ENCODE measurements at regions not wholly inside any gene's neighbourhood (a gene's known extent, or its start where the extent isn't known, plus 50 kb on each side); places are given as distances from the start of the nearest gene placed in this dataset.

- WGBS, 2 donors = 94 to 96% methylated on average over 7 of the region's 7 CpGs
- Histone ChIP-seq H3K27me3 (no peaks in the 10 kb centered on the region), H3K36me3 (no peaks in the 10 kb centered on the region), H3K9me3 (no peaks in the 10 kb centered on the region), H3K27ac (no peak overlapping the region), H3K4me1 (no peaks in the 10 kb centered on the region), H3K4me3 (no peak overlapping the region)
- TF ChIP-seq POLR2A (IDR thresholded peaks at IDR 0.05) (no peak), POLR2AphosphoS5 (IDR thresholded peaks at IDR 0.05) (no peak), EP300 (IDR thresholded peaks at IDR 0.05) (no peak)
- TF ChIP-seq, protein P1, sequence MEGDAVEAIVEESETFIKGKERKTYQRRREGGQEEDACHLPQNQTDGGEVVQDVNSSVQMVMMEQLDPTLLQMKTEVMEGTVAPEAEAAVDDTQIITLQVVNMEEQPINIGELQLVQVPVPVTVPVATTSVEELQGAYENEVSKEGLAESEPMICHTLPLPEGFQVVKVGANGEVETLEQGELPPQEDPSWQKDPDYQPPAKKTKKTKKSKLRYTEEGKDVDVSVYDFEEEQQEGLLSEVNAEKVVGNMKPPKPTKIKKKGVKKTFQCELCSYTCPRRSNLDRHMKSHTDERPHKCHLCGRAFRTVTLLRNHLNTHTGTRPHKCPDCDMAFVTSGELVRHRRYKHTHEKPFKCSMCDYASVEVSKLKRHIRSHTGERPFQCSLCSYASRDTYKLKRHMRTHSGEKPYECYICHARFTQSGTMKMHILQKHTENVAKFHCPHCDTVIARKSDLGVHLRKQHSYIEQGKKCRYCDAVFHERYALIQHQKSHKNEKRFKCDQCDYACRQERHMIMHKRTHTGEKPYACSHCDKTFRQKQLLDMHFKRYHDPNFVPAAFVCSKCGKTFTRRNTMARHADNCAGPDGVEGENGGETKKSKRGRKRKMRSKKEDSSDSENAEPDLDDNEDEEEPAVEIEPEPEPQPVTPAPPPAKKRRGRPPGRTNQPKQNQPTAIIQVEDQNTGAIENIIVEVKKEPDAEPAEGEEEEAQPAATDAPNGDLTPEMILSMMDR (IDR thresholded peaks at IDR 0.05) = no peak
- DNase-seq = no peak
- intact Hi-C loops (cut with DNase I) = no loop called here
Measured at GRCh38 chr3:59161048-59161447, 111.2 kb upstream of the CFAP20DC start.

DNA sequence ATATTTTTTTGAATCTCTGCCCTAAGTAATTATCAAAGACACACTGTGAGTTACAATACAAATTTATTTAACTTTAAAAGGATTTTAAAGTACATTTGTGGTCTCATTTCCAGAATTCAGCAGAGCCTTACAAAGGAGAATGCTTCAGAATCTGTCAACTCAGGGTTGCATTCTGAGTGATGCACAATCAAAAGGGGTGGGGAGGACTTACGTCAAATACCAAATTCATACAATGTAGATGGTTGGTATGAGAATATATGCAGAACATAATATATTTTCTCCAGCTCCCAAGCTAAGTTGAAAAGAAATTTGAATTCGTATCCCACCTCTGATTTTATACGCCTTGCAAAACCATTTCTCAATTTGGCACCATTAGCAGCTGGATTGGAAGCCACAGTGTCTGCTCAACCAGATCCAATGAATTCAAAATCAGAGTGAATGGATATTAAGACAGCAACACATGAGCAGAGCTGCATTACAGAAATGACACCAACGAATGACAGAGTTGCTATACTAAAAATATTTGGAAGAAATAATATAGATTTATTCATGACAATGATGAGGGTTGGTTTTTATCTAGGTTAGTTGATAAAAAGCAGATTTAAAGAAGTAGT lies 110.4 kb upstream of the CFAP20DC start:
- TF ChIP-seq, protein P1 (IDR thresholded peaks at IDR 0.05) = no peak
- TF ChIP-seq POLR2AphosphoS5 (IDR thresholded peaks at IDR 0.05) = no peak
- H3K36me3 ChIP-seq = no peaks in the 10 kb centered on the region
- no peak for DNase-seq
- H3K4me3 ChIP-seq = no peak overlapping the region
- no peaks in the 10 kb centered on the region for H3K27me3 ChIP-seq
- intact Hi-C loops (cut with DNase I) = no loop called here
- no peaks in the 10 kb centered on the region for H3K9me3 ChIP-seq
- no peak overlapping the region for H3K27ac ChIP-seq
- WGBS, 2 donors = 92 to 95% methylated on average over 4 of the region's 4 CpGs
- H3K4me1 ChIP-seq = no peaks in the 10 kb centered on the region

DNA sequence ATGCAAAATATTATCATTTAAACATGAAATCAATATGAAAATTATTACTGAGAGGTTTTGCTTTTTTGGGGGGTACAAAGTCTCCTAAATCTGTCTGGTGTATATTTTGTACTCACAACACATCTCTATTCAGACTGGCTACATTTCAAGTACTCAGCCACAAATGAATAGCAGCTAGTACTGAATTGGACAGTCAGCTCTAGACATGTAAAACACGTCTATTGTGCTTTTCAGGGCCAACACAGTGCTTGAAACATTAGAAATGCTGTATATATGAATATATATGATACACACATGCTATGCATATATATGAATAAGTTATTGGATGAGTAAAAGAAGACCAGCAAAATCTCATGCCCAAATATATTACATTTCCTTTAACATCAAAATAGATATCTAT lies 103.8 kb upstream of the CFAP20DC start:
- H3K4me3 ChIP-seq = no peak overlapping the region
- no peaks in the 10 kb centered on the region for H3K4me1 ChIP-seq
- H3K36me3 ChIP-seq = no peaks in the 10 kb centered on the region
- 82 to 86% methylated on average over 1 of the region's 1 CpG for WGBS, 2 donors
- intact Hi-C loops (cut with DNase I) = no loop called here
- no peak for DNase-seq
- TF ChIP-seq POLR2A (IDR thresholded peaks at IDR 0.05) = no peak
- TF ChIP-seq POLR2AphosphoS5 (IDR thresholded peaks at IDR 0.05) = no peak
- no peaks in the 10 kb centered on the region for H3K27me3 ChIP-seq
- H3K27ac ChIP-seq = no peak overlapping the region
- H3K9me3 ChIP-seq = peaks cover 0 to 3% (median 0%) of the 10 kb centered on the region in 4 donors

- Histone ChIP-seq H3K36me3 (no peaks in the 10 kb centered on the region), H3K4me3 (no peak overlapping the region), H3K4me1 (no peaks in the 10 kb centered on the region), H3K27ac (no peak overlapping the region), H3K9me3 (peaks cover 0 to 4% (median 1%) of the 10 kb centered on the region in 4 donors), H3K27me3 (no peaks in the 10 kb centered on the region)
- 81 to 83% methylated on average over 2 of the region's 2 CpGs for WGBS, 2 donors
- TF ChIP-seq, protein P1 (IDR thresholded peaks at IDR 0.05) = no peak
- TF ChIP-seq POLR2AphosphoS5 (IDR thresholded peaks at IDR 0.05) (no peak), POLR2A (IDR thresholded peaks at IDR 0.05) (no peak), EP300 (IDR thresholded peaks at IDR 0.05) (no peak)
- intact Hi-C loops (cut with DNase I) = no loop called here
- no peak for DNase-seq
Measured at GRCh38 chr3:59152943-59153342, 103.1 kb upstream of the CFAP20DC start.

- WGBS, 2 donors = 45 to 66% methylated on average over 3 of the region's 3 CpGs
Measured at GRCh38 chr3:59150039-59150438, 100.2 kb upstream of the CFAP20DC start.

More at GRCh38 chr3:59150039-59150438, 100.2 kb upstream of the CFAP20DC start:
- no peaks in the 10 kb centered on the region for H3K27me3 ChIP-seq
- H3K4me3 ChIP-seq = no peak overlapping the region
- no peaks in the 10 kb centered on the region for H3K36me3 ChIP-seq
- intact Hi-C loops (cut with DNase I) = no loop called here
- no peaks in the 10 kb centered on the region for H3K4me1 ChIP-seq
- DNase-seq = no peak
- peaks cover 0 to 11% (median 1%) of the 10 kb centered on the region in 4 donors for H3K9me3 ChIP-seq
- H3K27ac ChIP-seq = no peak overlapping the region
- TF ChIP-seq POLR2AphosphoS5 (IDR thresholded peaks at IDR 0.05) (no peak), POLR2A (IDR thresholded peaks at IDR 0.05) (no peak), EP300 (IDR thresholded peaks at IDR 0.05) (no peak)
- TF ChIP-seq, protein P1 (IDR thresholded peaks at IDR 0.05) = no peak

Data from sigmoid colon (tissue), 6 donors.